Activated B cell treated with CpG ODN at 0.5 μM for 24 hours (primary cell): ENCODE measurements at regions not wholly inside any gene's neighbourhood (a gene's known extent, or its start where the extent isn't known, plus 50 kb on each side); places are given as distances from the start of the nearest gene placed in this dataset.

Source experiments
- ATAC-seq: fragments of 200-7000 bp; cut with Tn5 transposase; one replicate; pipeline ENCODE4 v1.10.0; 2021; ENCODE audit warnings: low read depth, mild to moderate bottlenecking, moderate library complexity
- CTCF ChIA-PET: fragments of 350-600 bp; sonication (Branson Sonifier 250); formaldehyde crosslinking; loops from one replicate; lab custom pipeline; 2021; ENCODE audit warnings: antibody characterized with exemption; lab: Charles Lee
- POLR2A ChIA-PET: fragments of 350-600 bp; sonication (Branson Sonifier 250); formaldehyde crosslinking; loops from one replicate; lab custom pipeline; 2021; ENCODE audit warnings: antibody characterized with exemption; lab: Charles Lee
- DNase-seq: peaks from one replicate; pipeline ENCODE4 v3.0.0; 2022
- H3K27ac Mint-ChIP-seq: one replicate; pipeline ENCODE4 v1.8.0; 2020; ENCODE audit warnings: mixed read lengths
- H3K27me3 Mint-ChIP-seq: one replicate; pipeline ENCODE4 v1.8.0; 2021; ENCODE audit warnings: mixed read lengths
- H3K36me3 Mint-ChIP-seq: one replicate; pipeline ENCODE4 v1.8.0; 2021; ENCODE audit warnings: low read depth, mixed read lengths
- H3K4me1 Mint-ChIP-seq: one replicate; pipeline ENCODE4 v1.8.0; 2021; ENCODE audit warnings: mixed read lengths
- H3K4me3 Mint-ChIP-seq: one replicate; pipeline ENCODE4 v1.8.0; 2020; ENCODE audit warnings: mild to moderate bottlenecking, mixed read lengths
- H3K9me3 Mint-ChIP-seq: one replicate; pipeline ENCODE4 v1.8.0; 2020; ENCODE audit warnings: mixed read lengths
- intact Hi-C: fragments of 100-400 bp; cut with micrococcal nuclease; formaldehyde crosslinking; loops from one replicate; pipeline ENCODE4 v1.15.1; 2024
- TF ChIP-seq, protein P1 (sequence below): fragments of 200-600 bp; IDR thresholded peaks from one replicate; pipeline ENCODE4 v1.8.0; 2022; ENCODE audit warnings: antibody characterized with exemption, mild to moderate bottlenecking

DNA sequence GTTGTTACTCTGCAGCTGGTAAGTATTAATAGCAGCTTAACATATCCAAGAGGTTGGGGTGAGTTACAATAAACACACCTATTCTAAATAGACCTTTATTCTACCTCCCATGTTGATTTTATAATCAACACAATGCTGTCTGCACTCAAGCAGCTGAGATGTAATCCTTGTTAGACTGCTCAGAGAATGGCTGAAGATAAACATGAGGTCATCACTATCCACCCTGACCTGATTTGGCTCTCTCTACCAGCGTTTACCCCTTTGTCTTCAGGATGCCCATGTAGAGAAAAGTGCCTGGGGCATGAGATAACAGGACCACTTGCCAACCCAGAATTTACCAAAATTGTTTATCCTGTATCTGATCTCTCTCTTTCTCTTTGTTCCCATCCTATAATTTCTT is 220.7 kb upstream of the DEFB112 start:
- no peaks in the 10 kb centered on the region for H3K4me1 Mint-ChIP-seq
- ChIA-PET POLR2A (no interaction called here), CTCF (no interaction called here)
- no peak overlapping the region for H3K4me3 Mint-ChIP-seq
- TF ChIP-seq, protein P1, sequence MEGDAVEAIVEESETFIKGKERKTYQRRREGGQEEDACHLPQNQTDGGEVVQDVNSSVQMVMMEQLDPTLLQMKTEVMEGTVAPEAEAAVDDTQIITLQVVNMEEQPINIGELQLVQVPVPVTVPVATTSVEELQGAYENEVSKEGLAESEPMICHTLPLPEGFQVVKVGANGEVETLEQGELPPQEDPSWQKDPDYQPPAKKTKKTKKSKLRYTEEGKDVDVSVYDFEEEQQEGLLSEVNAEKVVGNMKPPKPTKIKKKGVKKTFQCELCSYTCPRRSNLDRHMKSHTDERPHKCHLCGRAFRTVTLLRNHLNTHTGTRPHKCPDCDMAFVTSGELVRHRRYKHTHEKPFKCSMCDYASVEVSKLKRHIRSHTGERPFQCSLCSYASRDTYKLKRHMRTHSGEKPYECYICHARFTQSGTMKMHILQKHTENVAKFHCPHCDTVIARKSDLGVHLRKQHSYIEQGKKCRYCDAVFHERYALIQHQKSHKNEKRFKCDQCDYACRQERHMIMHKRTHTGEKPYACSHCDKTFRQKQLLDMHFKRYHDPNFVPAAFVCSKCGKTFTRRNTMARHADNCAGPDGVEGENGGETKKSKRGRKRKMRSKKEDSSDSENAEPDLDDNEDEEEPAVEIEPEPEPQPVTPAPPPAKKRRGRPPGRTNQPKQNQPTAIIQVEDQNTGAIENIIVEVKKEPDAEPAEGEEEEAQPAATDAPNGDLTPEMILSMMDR, result no peak
- H3K36me3 Mint-ChIP-seq, result no peaks in the 10 kb centered on the region
- no peak overlapping the region for H3K27ac Mint-ChIP-seq
- DNase-seq, result no peak
- no peaks in the 10 kb centered on the region for H3K27me3 Mint-ChIP-seq
- ATAC-seq, result no peak
- peaks cover 8% of the 10 kb centered on the region for H3K9me3 Mint-ChIP-seq
- intact Hi-C loops, result no loop called here

DNA sequence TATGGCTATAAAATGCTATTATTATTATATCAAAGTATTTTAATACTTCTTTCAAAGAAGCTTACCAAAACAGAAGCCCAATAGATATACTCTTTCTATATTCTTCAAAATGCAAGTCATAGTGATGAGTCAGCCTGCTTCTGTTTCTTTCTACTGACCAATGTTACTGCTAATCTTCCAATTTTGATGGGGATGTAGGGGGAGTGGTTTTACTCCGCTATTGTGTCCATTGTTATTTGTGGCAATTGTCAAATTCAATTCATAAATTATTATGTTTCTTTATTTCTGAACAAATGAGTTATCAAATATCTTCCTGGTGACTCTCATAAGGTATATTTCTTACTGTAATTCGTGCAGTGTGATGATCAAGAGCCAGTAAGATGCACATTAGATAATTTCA is 221.5 kb upstream of the DEFB112 start:
- no peak overlapping the region for H3K4me3 Mint-ChIP-seq
- peaks cover 8% of the 10 kb centered on the region for H3K9me3 Mint-ChIP-seq
- H3K27me3 Mint-ChIP-seq, result no peaks in the 10 kb centered on the region
- POLR2A ChIA-PET, result no interaction called here
- intact Hi-C loops, result no loop called here
- no peaks in the 10 kb centered on the region for H3K36me3 Mint-ChIP-seq
- ATAC-seq (no peak), DNase-seq (no peak)
- TF ChIP-seq, protein P1, result no peak
- H3K27ac Mint-ChIP-seq, result no peak overlapping the region
- H3K4me1 Mint-ChIP-seq, result no peaks in the 10 kb centered on the region
- CTCF ChIA-PET, result no interaction called here

DNA sequence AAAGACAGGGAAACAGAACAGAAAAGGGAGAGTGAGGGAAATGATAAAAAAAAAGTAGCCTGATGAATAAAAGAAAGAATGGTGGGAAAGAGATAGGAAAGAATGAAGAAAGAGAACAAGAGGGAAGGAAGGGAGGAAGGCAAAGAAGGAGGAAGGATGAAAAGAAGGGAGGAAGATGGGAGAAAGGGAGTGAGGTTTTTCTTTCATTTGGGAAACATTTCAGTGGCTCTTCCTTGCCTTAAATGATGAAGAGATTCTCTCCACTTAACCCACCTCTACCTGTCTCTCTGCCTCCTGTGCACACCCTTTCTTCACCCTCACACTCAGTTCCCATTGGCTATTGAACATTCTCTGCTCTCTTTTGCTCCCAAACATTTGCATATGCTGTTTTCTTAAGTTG is 222.1 kb upstream of the DEFB112 start:
- Mint-ChIP-seq H3K36me3 (no peaks in the 10 kb centered on the region), H3K27ac (no peak overlapping the region), H3K9me3 (peaks cover 8% of the 10 kb centered on the region), H3K4me3 (no peak overlapping the region), H3K27me3 (no peaks in the 10 kb centered on the region), H3K4me1 (no peaks in the 10 kb centered on the region)
- POLR2A ChIA-PET, result no interaction called here
- CTCF ChIA-PET, result no interaction called here
- TF ChIP-seq, protein P1, result no peak
- intact Hi-C loops, result no loop called here
- no peak for ATAC-seq
- no peak for DNase-seq

GRCh38 chr6:50272611-50273010 is 222.9 kb upstream of the DEFB112 start:
- TF ChIP-seq, protein P1, result no peak
- H3K36me3 Mint-ChIP-seq, result no peaks in the 10 kb centered on the region
- H3K9me3 Mint-ChIP-seq, result peaks cover 8% of the 10 kb centered on the region
- ChIA-PET POLR2A (no interaction called here), CTCF (no interaction called here)
- no peak for DNase-seq
- no peaks in the 10 kb centered on the region for H3K27me3 Mint-ChIP-seq
- no peak overlapping the region for H3K27ac Mint-ChIP-seq
- no peak for ATAC-seq
- no peak overlapping the region for H3K4me3 Mint-ChIP-seq
- intact Hi-C loops, result no loop called here
- no peaks in the 10 kb centered on the region for H3K4me1 Mint-ChIP-seq

GRCh38 chr6:50276771-50277261 is 227.1 kb upstream of the DEFB112 start:
- TF ChIP-seq, protein P1, result no peak
- POLR2A ChIA-PET, result no interaction called here
- H3K4me1 Mint-ChIP-seq, result no peaks in the 10 kb centered on the region
- H3K4me3 Mint-ChIP-seq, result no peak overlapping the region
- no peak overlapping the region for H3K27ac Mint-ChIP-seq
- intact Hi-C loops, result no loop called here
- H3K9me3 Mint-ChIP-seq, result peaks cover 6% of the 10 kb centered on the region
- no peaks in the 10 kb centered on the region for H3K36me3 Mint-ChIP-seq
- CTCF ChIA-PET, result no interaction called here
- ATAC-seq (no peak), DNase-seq (no peak)
- H3K27me3 Mint-ChIP-seq, result no peaks in the 10 kb centered on the region
